SW 1271 (cell line): ENCODE measurements at regions not wholly inside any gene's neighbourhood (a gene's known extent, or its start where the extent isn't known, plus 50 kb on each side); places are given as distances from the start of the nearest gene placed in this dataset.
"Not testable (repeated sequence)": the region's sequence is repeated elsewhere in the genome, so short reads cannot be mapped to it uniquely, and the experiment has no call there.

Experiments used
- DNase-seq, 2 experiments: peaks; one replicate each; lab custom pipeline; 2025; lab: John Stamatoyannopoulos, UW

DNA sequence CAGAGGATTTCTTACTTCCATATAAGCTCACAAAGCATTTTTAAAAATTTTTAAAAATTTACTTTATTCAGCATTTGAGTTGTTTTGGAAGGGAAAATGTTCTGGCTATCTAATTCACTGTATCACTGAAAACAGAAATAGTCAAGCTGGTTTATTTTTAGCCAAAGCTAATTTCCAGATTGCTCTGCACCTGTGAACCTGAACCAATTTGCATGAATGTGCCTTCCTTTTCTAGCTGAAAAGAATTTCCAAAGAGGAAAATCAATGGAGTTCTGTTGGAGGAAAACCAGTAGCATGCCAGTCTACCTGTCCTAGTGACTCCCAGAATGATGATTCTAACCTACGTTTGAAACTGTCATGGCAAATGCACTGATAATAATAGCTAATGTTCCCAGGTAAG lies 134.2 kb upstream of the LIPC start:
- no peak for DNase-seq

DNA sequence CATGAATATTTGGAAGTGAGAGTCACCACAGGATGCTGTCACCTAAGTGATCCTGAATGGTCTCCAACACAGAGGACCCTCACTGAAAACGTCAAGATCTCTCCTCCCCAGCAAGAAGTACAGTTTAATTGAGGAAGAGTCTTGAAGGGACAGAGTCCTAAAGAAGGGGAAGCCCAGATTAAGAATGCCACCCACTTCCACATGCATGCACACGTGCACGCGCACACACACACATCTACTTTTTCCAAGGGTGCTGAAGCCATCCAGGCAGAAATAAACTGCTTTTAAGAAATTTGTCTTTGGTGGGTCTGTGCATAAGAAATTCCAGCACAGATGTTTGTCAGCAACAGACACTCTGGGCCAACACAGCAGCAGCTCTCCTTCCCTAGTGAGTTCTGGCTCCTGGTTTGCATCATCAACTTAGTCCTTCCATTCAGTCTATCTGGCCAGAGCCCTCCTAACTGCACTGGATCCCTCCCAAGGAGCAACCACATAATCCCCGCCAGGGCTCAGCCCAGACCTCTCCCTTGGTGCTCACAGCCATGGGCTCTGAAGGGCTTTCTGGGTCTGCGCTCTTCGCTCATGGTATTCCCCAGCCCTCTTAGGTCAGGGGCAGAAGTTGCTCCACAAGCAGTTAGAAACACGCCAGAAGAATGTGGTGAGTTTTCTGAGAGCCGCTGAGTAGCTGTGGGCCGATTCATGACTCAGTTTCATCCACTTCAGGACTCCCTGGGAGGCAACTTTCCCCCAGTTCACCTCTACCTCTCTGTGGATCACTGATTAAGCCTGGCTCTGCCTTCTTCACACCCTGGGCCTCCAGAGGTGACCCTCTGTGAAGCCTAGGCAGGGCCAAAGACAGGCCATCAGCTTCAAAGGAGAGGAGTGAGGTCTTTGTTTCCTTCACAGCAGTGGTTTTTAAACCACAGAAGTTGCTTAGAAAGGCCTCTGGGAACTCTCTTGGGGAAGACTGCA lies 132.6 kb upstream of the LIPC start:
- DNase-seq = no peak

DNA sequence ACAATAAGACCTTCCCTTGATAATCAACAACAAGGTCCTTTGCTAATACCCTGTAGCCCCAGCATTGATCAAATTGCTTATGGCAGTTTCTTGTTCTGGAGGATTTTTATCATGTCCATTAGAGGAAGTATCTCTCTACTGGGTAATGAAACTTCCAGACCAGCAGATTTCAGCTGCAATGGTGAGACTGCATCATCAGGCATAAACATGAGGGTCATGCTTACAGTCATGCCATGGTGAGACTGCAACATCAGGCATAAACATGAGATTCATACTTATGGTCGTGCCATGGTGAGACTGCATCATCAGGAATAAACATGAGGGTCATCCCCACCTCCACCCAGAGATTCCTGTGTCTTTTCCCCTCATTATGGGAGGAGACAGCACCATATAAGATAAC lies 129.0 kb upstream of the LIPC start:
- DNase-seq = no peak

DNA sequence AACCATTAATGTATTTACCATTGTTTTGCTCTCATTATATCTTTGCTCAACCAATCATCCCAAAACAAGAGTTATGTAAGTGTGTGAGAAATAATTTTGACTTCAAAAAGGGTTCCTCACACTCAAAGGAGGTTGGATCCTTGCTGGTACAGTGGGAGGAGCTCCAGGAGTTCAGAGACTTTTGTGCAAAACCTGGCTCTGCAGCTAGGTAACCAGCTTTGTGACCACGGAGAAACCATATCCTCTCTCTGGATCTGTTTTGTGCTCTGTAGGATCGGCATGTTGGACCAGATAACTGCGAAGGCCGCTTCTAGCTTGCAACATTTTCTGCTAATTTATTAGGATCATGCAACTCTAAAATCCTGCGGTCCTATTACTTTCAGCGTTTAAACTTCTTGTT lies 128.6 kb upstream of the LIPC start:
- no peak for DNase-seq

DNA sequence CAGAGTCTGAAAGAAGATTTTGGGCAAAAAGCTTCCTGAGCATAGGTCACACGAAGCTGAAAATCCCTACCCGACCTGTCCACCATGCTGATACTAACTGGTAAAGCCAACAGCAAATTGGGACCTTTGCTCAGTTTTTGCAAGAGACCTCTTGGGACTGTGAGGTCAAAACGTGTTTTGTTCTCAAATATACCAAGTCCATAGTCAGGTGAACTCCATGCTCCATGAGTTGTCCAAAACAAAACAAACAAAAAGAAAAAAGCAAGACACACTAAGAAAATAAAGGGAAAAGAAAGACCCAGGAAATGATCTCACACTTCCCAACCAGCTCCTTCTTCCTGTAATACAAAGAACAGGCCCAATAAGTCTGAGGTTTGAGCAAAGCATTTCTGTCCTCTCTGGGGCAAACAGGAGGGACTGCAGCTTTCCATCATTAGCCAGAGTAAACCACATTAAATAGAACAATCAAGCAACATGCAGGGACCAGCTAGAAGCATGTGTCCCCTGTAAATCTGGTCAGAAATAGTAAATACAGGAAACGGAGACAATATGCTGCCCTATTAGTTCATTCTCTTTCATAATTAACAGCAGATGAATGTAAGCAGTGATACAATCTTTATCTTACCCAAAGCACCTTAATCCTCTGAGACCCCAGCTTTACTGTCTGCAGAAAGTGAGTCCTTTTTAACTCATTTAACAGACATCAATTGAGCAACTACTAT lies 125.0 kb upstream of the LIPC start:
- no peak for DNase-seq

DNA sequence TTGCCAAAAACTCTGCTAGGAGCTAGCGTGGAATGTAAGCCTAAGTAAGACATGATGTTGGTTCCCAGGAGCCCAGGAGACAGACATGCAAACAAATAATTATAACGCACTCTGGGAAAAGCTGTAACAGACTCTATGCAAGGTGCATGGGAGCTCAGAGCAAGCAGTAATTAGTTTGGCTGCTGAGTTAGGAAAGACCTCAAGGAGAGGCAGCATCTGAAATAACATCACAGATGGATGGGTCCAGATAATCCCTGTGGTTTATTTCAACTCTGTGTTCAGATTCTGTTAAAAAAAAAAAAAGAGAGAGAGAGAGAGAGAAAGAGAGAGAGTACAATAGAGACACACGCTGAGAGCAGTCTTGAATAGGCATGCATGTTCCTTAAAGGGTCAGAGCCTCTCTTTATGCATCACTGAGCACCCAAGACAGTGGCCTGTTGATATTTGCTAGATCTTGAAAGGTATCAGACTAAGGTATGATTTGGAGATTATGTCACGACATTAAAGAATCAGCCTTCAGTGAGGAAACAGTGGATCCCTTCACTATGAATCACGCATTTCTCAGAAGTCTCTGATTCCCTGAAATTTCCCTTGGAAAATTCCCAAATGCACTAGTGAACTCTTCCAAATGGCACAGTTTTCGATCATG lies 124.4 kb upstream of the LIPC start:
- DNase-seq = no peak

DNA sequence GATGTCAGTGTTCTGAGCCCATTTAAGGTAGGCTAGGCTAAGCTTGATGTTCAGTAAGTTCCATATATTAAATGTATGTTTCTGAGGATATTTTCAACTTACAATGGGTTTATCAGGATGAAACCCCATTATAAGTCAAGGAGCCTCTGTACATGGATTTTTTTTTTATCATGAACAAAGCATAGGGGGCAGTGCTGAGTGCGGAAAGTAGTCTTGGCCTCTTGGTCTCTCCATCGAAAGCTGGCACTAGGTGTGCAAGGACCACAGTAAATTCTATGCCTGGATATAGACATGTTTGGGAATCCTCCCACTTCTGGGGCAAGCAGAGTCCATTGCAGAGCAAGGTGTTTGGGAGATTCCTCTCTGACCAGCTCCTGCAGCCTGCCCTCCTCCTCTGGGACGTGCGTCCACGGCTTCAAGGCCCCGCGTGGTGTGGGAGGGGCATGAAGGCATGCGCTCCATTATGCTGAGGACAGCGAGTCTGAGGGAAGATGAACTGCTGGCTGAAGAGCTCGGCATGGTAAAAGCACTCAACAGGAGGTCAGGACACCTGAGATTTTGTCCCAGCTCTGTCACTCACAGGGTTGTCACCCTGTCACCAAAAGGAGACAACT lies 122.9 kb upstream of the LIPC start:
- DNase-seq = peak in 1 of 2 experiments; percentile 7

DNA sequence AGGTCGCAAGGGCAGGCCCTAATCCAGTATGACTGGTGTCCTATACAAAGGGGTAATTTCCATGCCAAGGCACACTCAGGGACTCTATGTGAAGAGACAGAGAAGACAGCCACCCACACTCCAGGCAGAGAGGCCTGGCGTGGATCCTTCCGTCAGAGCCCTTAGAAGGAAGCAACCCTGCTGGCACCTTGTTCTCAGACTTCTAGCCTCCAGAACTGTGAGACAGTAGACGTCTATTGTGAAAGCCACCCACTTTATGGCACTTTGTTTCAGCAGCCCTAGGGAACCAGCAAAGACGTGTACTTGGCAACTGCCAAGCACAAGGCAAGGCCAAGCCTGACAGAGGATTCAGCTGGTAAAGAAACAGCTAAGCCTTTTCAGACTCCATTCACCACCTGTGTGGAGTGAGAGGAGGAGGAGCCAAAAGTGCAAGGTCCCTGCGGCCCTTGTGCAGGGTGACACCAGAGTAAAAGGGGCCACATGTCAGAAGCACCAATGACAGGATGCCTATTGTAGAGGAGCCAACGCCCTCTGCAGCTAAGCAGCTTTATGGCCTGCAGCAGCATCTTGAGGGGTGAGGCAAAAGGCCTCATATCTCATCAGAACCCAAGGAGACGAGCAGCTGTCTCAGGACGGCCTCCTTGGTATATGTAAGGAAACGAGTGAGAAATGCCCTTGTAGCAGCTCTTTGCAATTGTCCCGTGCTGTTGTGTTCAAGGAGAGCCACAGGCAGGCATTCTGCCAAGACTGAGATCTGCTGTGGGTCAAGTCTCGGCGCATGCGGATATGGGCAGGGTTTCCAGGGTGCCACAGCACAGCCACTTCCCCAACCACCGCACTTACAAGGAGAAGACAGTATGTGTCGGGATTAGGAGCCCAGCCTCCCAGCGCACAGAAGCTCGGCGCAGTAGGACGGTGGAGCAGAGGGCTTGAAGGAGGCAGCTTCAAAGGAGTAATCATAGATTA lies 121.5 kb upstream of the LIPC start:
- no peak for DNase-seq

DNA sequence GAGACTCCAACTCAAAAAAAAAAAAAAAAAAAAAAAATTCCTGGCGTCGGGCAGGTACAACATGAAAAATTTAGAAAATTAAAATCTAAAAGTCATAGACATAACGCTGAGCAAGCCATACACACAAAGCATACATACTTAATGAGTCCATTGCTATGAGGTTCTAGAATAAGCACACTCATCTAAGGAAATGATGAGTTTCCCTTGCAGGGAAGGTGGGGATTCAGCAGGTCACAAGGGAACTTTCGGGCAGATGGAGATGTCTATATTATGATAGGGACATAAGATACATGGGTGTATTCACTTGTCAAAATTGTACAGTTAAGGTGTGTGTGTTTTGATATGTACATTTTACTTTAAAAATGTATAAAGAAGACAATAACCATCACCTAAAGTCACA lies 120.2 kb upstream of the LIPC start:
- DNase-seq = no peak

DNA sequence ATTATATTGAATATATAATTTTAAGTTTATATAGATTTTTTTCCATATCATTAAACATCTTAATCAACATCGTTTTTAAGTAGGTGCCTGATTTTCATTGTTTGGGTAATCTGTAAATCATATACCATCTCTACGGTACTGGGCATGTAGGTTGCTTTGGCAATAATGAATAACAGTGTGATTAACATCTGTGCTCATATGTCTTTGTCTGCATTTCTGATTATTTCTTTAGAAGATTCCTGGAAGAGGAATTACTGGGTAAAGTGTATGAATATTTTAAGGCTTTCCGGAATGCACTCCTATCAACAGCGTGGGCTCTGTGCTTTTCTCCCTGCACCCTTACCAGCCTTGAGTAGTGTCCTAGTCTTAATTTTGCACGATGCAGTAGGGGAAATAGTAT lies 119.8 kb upstream of the LIPC start:
- no peak for DNase-seq

DNA sequence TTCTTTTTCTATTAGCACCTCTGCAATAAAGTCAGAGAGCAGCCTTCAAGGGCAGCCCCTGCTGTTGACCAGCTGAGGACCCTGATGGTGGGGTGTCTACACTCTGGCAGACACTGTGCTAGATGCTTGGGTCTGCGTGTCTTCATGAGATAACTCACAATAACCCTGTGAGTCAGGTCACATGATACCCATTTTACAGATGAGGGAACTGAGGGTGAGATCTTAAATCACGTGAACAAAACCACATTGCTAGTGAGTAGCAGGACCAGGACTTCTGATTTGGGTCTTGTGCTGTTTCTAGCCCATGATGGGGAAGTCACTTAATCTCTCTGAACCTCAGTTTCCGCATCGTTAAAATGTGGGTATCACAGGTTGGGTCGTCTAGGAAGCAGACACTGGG lies 118.5 kb upstream of the LIPC start:
- DNase-seq = no peak

DNA sequence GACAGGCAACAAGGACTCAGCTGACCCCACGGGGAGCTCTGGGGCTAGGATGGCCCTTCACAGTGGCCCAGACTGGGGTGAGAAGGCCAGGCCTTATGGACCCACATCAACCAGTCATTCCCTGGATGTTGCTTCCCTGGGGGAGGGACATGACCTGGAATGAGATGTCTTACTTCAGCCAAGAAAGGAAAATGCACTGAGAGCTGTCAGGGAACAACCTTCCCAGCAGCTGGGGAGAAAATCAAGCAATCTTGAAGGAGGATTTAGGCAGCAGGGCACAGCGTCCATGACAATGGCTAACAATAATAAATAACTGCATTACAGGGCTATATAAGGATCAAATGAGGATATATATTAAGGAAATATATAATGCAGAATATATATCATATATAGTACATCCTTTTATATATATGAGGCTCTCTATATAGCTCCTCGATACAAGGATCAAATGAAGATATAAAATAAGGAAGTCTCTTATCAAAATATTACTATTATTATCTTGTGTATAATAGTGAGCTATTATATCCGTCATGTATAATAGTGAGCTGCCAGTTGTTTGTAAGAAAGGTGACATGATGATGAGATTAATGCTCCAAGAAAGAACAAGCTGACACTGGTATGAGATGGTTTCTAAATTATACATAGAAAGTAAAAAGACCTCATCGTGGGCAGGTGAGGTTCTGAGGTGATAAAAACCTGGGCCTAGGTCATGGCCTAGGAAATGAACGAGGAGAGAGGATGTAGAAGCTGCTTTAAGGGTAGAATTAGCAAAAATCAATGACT lies 117.8 kb upstream of the LIPC start:
- DNase-seq = no peak

DNA sequence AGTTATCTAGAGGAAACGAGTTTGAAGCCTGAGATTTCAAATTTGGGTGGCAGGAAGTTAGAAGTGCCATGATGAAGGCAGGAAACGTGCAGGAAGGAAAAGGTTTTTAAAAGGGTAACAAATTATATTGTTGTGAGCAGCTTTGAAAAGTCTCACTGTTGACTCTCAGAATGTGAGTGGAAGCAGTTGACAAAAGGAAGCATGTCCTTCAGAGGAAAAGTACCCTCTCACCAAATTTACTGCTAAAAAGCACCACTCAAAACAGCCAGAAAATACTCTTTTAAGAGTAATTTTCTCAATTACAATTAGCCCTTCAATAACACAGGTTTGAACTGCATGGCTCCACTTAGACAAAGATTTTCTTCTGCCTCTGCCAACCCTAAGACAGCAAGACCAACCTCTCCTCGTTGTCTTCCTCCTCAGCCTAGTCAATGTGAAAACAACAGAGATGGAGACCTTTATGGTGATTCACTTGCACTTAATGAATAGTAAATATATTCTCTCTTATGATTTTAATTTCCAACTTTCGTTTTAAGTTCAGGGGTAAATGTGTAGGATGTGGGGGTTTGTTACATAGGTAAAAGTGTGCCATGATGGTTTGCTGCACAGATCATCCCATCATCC lies 117.1 kb upstream of the LIPC start:
- DNase-seq = no peak

DNA sequence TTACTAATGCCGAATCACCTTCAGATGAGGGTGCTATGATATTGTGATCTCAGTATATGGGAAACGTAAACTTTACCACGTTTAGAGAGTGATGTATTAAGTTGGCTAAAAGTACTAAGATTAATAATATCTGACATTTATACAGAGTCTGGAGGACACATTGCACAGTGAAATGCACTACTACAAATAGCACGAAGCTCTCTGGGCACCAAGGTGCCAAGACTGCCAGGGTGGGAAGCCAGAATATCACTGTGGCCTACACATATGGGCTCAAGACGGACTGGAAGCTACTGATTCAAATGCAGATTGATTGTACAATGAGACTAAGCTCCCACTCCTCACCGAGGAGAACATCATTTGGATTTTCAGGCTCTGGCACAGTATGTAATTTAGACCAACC lies 113.3 kb upstream of the LIPC start:
- no peak for DNase-seq

DNA sequence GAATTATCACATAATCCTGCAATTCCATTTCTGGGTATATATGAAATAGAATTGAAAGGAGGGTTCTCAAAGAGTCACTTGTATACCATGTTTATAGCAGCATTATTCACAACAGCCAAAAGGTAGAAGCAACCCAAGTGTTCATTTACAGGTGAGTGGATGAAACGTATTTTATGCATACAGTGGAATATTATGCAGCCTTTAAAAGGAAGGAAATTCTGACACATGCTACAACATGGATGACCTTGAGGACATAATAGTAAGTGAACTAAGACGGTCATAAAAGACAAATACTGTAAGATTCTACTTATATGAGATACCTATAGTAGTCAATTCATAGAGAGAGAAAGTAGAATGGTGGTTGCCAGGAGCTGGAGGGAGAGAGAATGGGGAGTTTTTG lies 110.8 kb upstream of the LIPC start:
- DNase-seq = no peak

DNA sequence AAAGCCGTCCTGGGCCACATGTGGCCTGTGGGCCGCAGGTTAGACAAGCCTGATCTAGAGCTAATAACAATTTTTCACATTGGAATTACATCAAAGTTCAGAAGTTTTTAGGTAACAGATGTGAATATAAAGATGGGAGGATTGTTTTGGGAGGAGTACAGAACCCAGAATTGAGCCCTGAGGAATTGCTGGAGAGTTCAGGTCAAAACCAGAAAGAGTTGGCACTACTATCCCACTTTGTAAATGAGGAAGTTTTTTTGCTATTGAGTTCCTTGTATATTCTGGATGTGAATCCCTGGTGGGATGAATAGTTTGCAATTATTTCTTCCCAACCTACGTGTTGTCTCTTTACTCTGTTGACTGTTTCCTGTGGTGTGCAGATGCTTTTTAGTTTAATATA lies 109.5 kb upstream of the LIPC start:
- no peak for DNase-seq

DNA sequence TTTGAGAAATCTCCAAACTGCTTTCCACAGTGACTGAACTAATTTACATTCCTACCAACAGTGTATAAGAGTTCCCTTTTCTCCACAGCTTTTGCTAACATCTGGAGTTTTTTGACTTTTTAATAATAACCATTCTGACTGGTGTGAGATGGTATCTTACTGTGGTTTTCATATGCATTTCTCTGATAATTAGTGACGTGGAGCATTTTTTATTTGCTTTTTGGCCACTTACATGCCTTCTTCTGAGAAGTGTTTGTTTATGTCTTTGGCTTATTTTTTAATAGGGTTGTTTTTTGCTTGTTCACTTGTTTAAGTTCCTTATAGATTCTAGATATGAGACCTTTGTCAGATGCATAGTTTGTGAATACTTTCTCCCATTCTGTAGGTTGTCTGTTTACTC lies 108.5 kb upstream of the LIPC start:
- not testable (repeated sequence) for DNase-seq

DNA sequence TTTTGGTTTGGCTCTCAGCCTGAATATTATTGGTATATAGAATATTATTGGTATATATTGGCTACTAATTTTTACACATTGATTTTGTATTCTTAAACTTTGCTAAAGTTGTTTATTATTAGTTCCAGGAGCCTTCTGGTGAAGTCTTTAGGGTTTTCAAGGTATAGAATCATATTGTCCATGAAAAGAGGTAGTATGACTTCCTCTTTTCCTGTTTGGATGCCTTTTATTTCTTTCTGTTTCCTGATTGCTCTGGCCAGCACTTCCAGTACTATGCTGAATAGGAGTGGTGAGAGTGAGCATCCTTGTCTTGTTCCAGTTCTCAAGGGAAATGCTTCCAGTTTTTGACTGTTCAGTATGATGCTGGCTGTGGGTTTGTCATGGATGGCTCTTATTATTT lies 107.3 kb upstream of the LIPC start:
- no peak for DNase-seq

DNA sequence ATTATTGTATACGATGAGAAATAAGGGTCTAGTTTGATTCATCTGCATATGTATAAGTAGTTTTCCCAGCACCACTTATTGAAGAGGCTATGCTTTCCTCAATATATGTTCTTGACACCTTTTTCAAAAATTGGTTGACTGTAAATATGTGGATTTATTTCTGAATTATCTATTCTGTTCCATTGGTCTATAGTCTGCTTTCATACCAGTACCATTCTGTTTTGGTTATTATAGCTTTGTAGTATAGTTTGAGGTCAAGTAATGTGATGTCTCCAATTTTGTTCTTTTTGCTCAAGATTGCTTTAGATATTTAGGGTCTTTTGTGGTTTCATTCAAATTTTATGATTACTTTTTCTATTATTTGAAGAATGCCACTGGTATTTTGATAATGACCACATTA lies 103.8 kb upstream of the LIPC start:
- no peak for DNase-seq

DNA sequence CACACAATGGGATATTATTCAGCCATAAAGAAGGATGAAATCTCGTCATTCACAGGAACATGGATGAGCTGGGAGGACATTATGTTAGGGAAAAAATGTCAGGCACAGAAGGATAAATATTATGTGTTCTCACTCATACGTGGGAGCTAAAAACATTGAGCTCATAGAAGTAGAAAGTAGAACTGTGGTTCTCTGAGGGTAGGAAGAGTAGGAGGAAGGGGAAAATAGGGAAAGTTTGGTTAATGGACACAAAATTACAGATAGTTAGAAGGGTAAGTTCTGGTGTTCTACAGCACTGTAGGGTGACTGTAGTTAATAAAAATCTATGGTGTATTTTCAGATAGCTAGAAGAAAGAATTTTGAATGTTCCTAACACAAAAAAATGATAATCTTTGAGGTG lies 102.6 kb upstream of the LIPC start:
- DNase-seq = no peak
